SJSA1 (cell line): ENCODE measurements at regions not wholly inside any gene's neighbourhood (a gene's known extent, or its start where the extent isn't known, plus 50 kb on each side); places are given as distances from the start of the nearest gene placed in this dataset.
"Not testable (repeated sequence)": the region's sequence is repeated elsewhere in the genome, so short reads cannot be mapped to it uniquely, and the experiment has no call there.

Experiments
- DNase-seq, 2 experiments: peaks; one replicate each; pipeline ENCODE4 v3.0.0-alpha.2; 2015 to 2020; ENCODE audit warnings: low spot score in 2 of 2, low read depth in 1 of 2
- H3K27ac ChIP-seq: fragments of 250-450 bp; sonication (Bioruptor Pico); 2 replicates; pipeline ENCODE4 v1.5.1; 2020; ENCODE audit warnings: mild to moderate bottlenecking, moderate library complexity
- H3K27me3 ChIP-seq: fragments of 250-450 bp; sonication (Bioruptor Pico); replicated peaks from 2 replicates; pipeline ENCODE4 v1.5.1; 2020; ENCODE audit warnings: mild to moderate bottlenecking, moderate library complexity
- H3K36me3 ChIP-seq: fragments of 250-450 bp; sonication (Bioruptor Pico); 2 replicates; pipeline ENCODE4 v1.5.1; 2020; ENCODE audit warnings: mild to moderate bottlenecking
- H3K4me1 ChIP-seq: fragments of 250-450 bp; sonication (Bioruptor Pico); replicated peaks from 2 replicates; pipeline ENCODE4 v1.6.1; 2021; ENCODE audit warnings: mild to moderate bottlenecking
- H3K4me3 ChIP-seq: fragments of 250-450 bp; sonication (Bioruptor Pico); 2 replicates; pipeline ENCODE4 v1.5.1; 2020; ENCODE audit warnings: mild to moderate bottlenecking
- H3K9me3 ChIP-seq: fragments of 250-450 bp; sonication (Bioruptor Pico); replicated peaks from 2 replicates; pipeline ENCODE4 v1.5.1; 2020; ENCODE audit warnings: mild to moderate bottlenecking

GRCh38 chr18:56448751-56449150 lies 189.6 kb downstream of the TXNL1 start:
- H3K36me3 ChIP-seq: no peaks in the 10 kb centered on the region
- no peak overlapping the region for H3K27ac ChIP-seq
- no peak for DNase-seq
- H3K4me3 ChIP-seq: no peak overlapping the region
- no peaks in the 10 kb centered on the region for H3K9me3 ChIP-seq
- no peaks in the 10 kb centered on the region for H3K27me3 ChIP-seq
- peaks cover 10% of the 10 kb centered on the region; the same call in 1 of the 2 replicates for H3K4me1 ChIP-seq

- Histone ChIP-seq H3K4me3 (no peak overlapping the region), H3K27ac (no peak overlapping the region), H3K27me3 (no peaks in the 10 kb centered on the region), H3K9me3 (no peaks in the 10 kb centered on the region), H3K4me1 (peaks cover 7% of the 10 kb centered on the region; the same call in 1 of the 2 replicates), H3K36me3 (no peaks in the 10 kb centered on the region)
- no peak for DNase-seq
Observed at GRCh38 chr18:56445422-56445821, 193.0 kb downstream of the TXNL1 start.

- Histone ChIP-seq H3K27ac (no peak overlapping the region), H3K36me3 (no peaks in the 10 kb centered on the region)
- DNase-seq: no peak
Observed at GRCh38 chr18:56444201-56444600, 194.2 kb downstream of the TXNL1 start.

GRCh38 chr18:56443166-56443907 lies 195.1 kb downstream of the TXNL1 start:
- Histone ChIP-seq H3K4me1 (peaks cover 7% of the 10 kb centered on the region; the same call in 1 of the 2 replicates), H3K36me3 (no peaks in the 10 kb centered on the region), H3K27ac (no peak overlapping the region), H3K9me3 (no peaks in the 10 kb centered on the region), H3K27me3 (no peaks in the 10 kb centered on the region), H3K4me3 (no peak overlapping the region)
- no peak for DNase-seq

More at GRCh38 chr18:56444201-56444600, 194.2 kb downstream of the TXNL1 start:
- H3K4me3 ChIP-seq: no peak overlapping the region
- peaks cover 7% of the 10 kb centered on the region; the same call in 1 of the 2 replicates for H3K4me1 ChIP-seq
- no peaks in the 10 kb centered on the region for H3K27me3 ChIP-seq
- no peaks in the 10 kb centered on the region for H3K9me3 ChIP-seq

GRCh38 chr18:56438480-56438879 lies 199.9 kb downstream of the TXNL1 start:
- not testable (repeated sequence) for DNase-seq, H3K27ac ChIP-seq, H3K9me3 ChIP-seq, H3K4me3 ChIP-seq, H3K27me3 ChIP-seq, H3K36me3 ChIP-seq, H3K4me1 ChIP-seq

- no peaks in the 10 kb centered on the region for H3K27me3 ChIP-seq
- no peak overlapping the region for H3K4me3 ChIP-seq
- no peaks in the 10 kb centered on the region for H3K36me3 ChIP-seq
- H3K27ac ChIP-seq: no peak overlapping the region
- DNase-seq: no peak
- H3K4me1 ChIP-seq: no peaks in the 10 kb centered on the region
- H3K9me3 ChIP-seq: no peaks in the 10 kb centered on the region
Observed at GRCh38 chr18:56436651-56437050, 201.7 kb downstream of the TXNL1 start.

- Histone ChIP-seq H3K4me1 (no peaks in the 10 kb centered on the region), H3K36me3 (no peaks in the 10 kb centered on the region), H3K9me3 (no peaks in the 10 kb centered on the region), H3K27ac (no peak overlapping the region), H3K27me3 (no peaks in the 10 kb centered on the region), H3K4me3 (no peak overlapping the region)
- DNase-seq: no peak
Observed at GRCh38 chr18:56433919-56434318, 204.5 kb downstream of the TXNL1 start.

- Histone ChIP-seq H3K9me3 (no peaks in the 10 kb centered on the region), H3K4me3 (no peak overlapping the region), H3K27ac (no peak overlapping the region), H3K4me1 (no peaks in the 10 kb centered on the region), H3K36me3 (no peaks in the 10 kb centered on the region), H3K27me3 (no peaks in the 10 kb centered on the region)
- DNase-seq: no peak
Observed at GRCh38 chr18:56431551-56431950, 206.8 kb downstream of the TXNL1 start.

GRCh38 chr18:56423626-56424025 lies 214.8 kb downstream of the TXNL1 start:
- Histone ChIP-seq H3K4me1 (peaks cover 8% of the 10 kb centered on the region), H3K27ac (no peak overlapping the region), H3K9me3 (no peaks in the 10 kb centered on the region), H3K4me3 (no peak overlapping the region), H3K36me3 (no peaks in the 10 kb centered on the region), H3K27me3 (no peaks in the 10 kb centered on the region)
- no peak for DNase-seq

- no peak for DNase-seq
- Histone ChIP-seq H3K27ac (no peak overlapping the region), H3K4me1 (peaks cover 8% of the 10 kb centered on the region), H3K27me3 (no peaks in the 10 kb centered on the region), H3K36me3 (no peaks in the 10 kb centered on the region), H3K9me3 (no peaks in the 10 kb centered on the region), H3K4me3 (no peak overlapping the region)
Observed at GRCh38 chr18:56421647-56422046, 216.7 kb downstream of the TXNL1 start.

- not testable (repeated sequence) for H3K27me3 ChIP-seq, DNase-seq, H3K4me3 ChIP-seq, H3K9me3 ChIP-seq, H3K4me1 ChIP-seq, H3K36me3 ChIP-seq, H3K27ac ChIP-seq
Observed at GRCh38 chr18:56420868-56421267, 217.5 kb downstream of the TXNL1 start.

- Histone ChIP-seq H3K27ac (no peak overlapping the region), H3K9me3 (peaks cover 4% of the 10 kb centered on the region; the same call in 1 of the 2 replicates), H3K36me3 (no peaks in the 10 kb centered on the region), H3K4me3 (no peak overlapping the region), H3K27me3 (no peaks in the 10 kb centered on the region), H3K4me1 (no peaks in the 10 kb centered on the region)
- DNase-seq: no peak
Observed at GRCh38 chr18:56414357-56414756, 224.0 kb downstream of the TXNL1 start.

GRCh38 chr18:56413862-56414261 lies 224.5 kb downstream of the TXNL1 start:
- Histone ChIP-seq H3K36me3 (no peaks in the 10 kb centered on the region), H3K27me3 (no peaks in the 10 kb centered on the region), H3K4me1 (no peaks in the 10 kb centered on the region), H3K9me3 (peaks cover 4% of the 10 kb centered on the region; the same call in 1 of the 2 replicates), H3K27ac (no peak overlapping the region), H3K4me3 (no peak overlapping the region)
- no peak for DNase-seq

- Histone ChIP-seq H3K9me3 (peaks cover 4% of the 10 kb centered on the region; the same call in 1 of the 2 replicates), H3K27me3 (no peaks in the 10 kb centered on the region), H3K4me1 (no peaks in the 10 kb centered on the region), H3K27ac (no peak overlapping the region), H3K4me3 (no peak overlapping the region), H3K36me3 (no peaks in the 10 kb centered on the region)
- DNase-seq: no peak
Observed at GRCh38 chr18:56412951-56413350, 225.4 kb downstream of the TXNL1 start.

GRCh38 chr18:56409736-56410135 lies 228.7 kb downstream of the TXNL1 start:
- Histone ChIP-seq H3K36me3 (no peaks in the 10 kb centered on the region), H3K4me3 (no peak overlapping the region), H3K9me3 (peaks cover 2% of the 10 kb centered on the region; the same call in 1 of the 2 replicates), H3K27me3 (no peaks in the 10 kb centered on the region), H3K4me1 (no peaks in the 10 kb centered on the region), H3K27ac (no peak overlapping the region)
- no peak for DNase-seq
